SKM-1 (cell line): ENCODE measurements at regions not wholly inside any gene's neighbourhood (a gene's known extent, or its start where the extent isn't known, plus 50 kb on each side); places are given as distances from the start of the nearest gene placed in this dataset.
"Not testable (repeated sequence)": the region's sequence is repeated elsewhere in the genome, so short reads cannot be mapped to it uniquely, and the experiment has no call there.

Experiments
- DNase-seq: peaks from one replicate; lab custom pipeline; 2025; ENCODE audit not compliant: unreplicated experiment; lab: John Stamatoyannopoulos, UW

DNA sequence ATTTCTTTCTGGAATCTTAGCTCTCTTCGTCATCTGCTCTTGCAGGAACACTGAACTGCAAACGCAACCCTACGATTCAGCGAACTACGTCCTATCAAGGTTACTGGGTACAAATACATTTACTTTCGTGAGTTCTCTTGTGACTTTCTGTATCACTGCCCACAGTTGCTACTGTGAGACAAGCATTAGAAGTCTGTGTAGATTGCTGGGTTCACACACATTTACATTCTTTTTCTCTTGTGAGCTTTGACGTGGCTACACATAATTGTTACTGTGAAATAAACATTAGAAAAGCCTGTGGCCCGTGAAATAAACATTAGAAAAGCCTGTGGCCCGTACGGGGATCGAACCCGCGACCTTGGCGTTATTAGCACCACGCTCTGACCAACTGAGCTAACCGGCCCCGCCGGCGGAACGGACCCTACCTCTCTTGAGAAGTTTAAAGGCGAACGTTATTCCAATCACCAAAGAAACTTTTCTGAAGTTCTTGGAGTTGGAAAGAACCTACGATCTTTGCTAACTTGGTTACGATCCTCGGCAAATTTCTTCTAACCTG lies 61.2 kb upstream of the ZNF322 start:
- DNase-seq = not testable (repeated sequence)

DNA sequence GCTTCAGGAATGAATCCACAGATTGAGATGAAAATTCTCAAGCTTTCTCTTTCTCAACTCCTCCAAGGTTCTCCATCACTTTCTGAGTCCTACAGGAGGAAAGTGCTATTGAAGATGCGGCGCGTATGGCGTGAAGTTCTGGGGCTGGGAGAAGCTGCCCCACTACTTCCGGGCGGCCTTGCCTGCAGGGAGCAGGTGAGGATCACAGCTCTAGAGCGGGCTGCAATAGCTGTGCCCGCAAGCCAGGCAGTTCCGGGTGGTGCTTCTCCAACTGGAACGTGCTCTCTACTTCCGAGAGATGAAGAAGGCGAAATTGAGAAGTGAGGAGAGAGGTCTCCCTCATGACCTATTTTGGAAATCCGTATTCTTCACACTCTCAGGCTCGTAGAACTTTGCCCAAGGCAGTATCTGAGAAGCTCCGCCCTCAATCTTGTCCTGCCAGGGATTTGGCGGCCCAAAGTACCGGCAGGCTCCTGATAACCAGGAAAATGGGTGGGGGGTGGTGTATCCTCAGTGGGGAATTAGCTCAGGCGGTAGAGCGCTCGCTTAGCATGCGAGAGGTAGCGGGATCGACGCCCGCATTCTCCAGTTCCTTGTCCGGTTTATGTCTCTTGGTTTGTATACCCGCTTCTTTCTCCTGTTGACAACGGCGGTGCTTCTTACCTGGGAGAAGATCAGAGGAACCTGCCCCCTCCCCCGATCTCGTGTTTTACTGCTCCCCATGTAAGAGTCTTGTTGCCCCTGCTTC lies 70.6 kb upstream of the ZNF322 start:
- DNase-seq = not testable (repeated sequence)

- DNase-seq = not testable (repeated sequence)
Observed at GRCh38 chr6:26734776-26735472, 75.4 kb upstream of the ZNF322 start.

DNA sequence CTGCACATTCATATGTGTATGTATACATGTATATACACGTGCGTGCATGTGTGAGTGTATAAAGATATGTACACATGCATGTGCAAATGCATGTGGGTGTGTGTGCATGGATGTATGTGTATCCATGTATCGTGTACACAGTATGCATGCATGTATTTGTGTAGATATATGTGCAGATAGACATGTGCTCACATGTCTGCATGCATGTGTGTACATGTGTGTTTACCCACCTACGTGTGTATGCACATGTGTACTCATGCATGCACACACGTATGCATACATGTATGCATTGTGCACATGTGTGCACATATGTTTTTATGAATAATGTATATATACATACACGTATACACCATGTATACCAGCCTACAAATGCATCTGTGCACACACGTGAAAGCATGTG lies 80.3 kb upstream of the ZNF322 start:
- no peak for DNase-seq

GRCh38 chr6:26743157-26743821 lies 83.7 kb upstream of the ZNF322 start:
- DNase-seq = no peak

GRCh38 chr6:26743941-26744699 lies 84.6 kb upstream of the ZNF322 start:
- no peak for DNase-seq

DNA sequence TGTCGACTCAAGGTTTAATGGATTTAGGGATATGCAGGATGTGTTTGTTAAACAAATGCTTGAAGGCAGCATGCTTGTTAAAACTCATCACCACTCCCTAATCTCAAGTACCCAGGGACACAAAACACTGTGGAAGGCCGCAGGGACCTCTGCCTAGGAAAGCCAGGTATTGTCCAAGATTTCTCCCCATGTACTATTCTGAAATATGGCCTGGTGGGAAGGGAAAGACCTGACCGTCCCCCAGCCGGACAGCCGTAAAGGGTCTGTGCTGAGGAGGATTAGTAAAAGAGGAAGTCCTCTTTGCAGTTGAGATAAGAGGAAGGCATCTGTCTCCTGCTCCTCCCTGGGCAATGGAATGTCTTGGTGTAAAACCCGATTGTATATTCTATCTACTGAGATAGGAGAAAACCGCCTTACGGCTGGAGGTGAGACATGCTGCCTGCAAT lies 85.3 kb upstream of the ZNF322 start:
- not testable (repeated sequence) for DNase-seq

- DNase-seq = not testable (repeated sequence)
Observed at GRCh38 chr6:26745964-26746363, 86.4 kb upstream of the ZNF322 start.

DNA sequence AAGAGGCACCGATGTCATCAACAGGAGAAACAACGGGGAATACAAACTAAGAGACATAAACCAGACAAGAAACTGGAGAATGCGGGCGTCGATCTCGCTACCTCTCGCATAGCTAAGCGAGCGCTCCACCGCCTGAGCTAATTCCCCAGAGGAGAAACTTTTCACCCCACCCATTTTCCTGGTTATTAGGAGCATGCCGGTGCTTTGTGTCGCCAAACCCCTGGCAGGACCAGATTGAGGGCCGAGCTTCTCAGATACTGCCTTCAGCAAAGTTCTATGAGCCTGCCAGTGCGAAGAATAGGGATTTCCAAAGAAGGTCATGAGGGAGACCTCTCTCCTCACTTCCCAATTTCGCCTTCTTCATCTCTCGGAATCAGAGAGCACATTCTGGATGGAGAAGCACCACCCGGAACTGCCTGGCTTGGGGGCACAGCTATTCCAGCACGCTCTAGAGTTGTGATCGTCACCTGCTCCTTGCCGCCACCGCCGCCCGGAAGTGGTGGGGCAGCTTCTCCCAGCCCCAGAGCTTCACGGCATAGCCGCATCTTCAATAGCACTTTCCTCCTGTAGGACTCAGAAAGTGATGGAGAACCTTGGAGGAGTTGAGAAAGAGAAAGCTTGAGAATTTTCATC lies 89.7 kb upstream of the ZNF322 start:
- not testable (repeated sequence) for DNase-seq

- not testable (repeated sequence) for DNase-seq
Observed at GRCh38 chr6:26749759-26750126, 90.2 kb upstream of the ZNF322 start.

GRCh38 chr6:26754212-26754611 lies 94.7 kb upstream of the ZNF322 start:
- no peak for DNase-seq

DNA sequence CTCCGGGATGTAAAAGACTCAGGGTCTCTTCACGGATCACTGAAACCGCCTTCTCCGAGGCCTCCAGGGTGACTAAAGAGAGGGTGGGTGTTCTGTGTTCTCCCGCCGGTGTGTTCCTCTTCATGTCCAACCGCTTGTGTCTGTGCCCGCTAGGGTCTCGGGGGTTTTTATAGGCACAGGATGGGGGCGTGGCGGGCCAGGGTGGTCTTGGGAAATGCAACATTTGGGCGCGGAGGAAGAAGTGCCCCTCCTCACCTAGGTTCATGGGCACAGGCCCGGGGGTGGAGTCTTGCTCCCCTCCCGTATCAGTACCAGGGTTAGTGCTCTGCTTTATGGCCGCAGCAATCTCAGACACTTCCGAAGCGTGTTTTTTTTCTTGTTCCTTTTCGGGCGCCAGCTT lies 95.3 kb upstream of the ZNF322 start:
- not testable (repeated sequence) for DNase-seq

GRCh38 chr6:26756067-26756805 lies 96.7 kb upstream of the ZNF322 start:
- DNase-seq = not testable (repeated sequence)

DNA sequence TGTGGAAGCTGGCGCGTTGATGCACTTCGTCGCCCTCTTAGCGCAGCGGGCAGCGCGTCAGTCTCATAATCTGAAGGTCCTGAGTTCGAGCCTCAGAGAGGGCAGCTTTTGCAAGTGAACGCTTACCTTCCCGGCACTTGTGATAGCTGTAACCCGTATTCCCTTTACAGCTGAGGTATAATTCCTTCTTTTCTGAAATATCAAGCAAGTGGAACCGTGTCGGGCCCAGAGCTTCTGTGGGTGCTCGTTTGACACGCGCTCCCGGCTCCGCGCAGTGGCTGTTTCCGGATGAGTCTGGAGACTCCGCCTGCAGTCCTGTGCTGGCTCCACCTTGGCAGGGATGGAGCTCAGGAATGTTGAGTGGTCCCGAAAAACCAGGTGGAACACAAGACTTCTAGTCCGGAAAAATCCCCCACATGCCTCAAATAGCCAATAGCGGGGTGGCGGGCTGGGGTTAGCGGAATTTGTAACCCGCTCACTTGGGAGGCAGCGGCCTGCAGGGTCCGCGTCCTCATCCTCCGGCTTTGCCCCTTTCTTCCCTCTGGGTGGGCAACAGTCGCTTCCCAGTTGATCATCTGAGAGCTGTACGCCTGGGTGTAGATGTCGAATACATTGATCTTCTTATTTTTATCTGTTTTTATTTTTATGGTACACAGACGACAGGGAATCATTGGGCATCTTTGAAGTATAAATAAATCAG lies 106.8 kb upstream of the ZNF322 start:
- DNase-seq = not testable (repeated sequence)

GRCh38 chr6:26770941-26771666 lies 111.6 kb upstream of the ZNF322 start:
- DNase-seq = not testable (repeated sequence)

GRCh38 chr6:26773414-26773813 lies 113.9 kb upstream of the ZNF322 start:
- DNase-seq = not testable (repeated sequence)

GRCh38 chr6:26780563-26780962 lies 121.0 kb upstream of the ZNF322 start:
- not testable (repeated sequence) for DNase-seq
